LNCAP (cell line): ENCODE measurements at regions not wholly inside any gene's neighbourhood (a gene's known extent, or its start where the extent isn't known, plus 50 kb on each side); places are given as distances from the start of the nearest gene placed in this dataset.

Experiments used
- CTCF ChIP-seq: fragments of 450-650 bp; IDR thresholded peaks from 2 replicates; pipeline ENCODE4 v1.5.1; 2017; ENCODE audit warnings: mild to moderate bottlenecking

GRCh38 chr7:9822458-9823290 is 1151.0 kb upstream of the PHF14 start:
- no peak for TF ChIP-seq CTCF

GRCh38 chr7:9835199-9835598 is 1138.5 kb upstream of the PHF14 start:
- no peak for TF ChIP-seq CTCF

GRCh38 chr7:9836671-9837070 is 1137.0 kb upstream of the PHF14 start:
- no peak for TF ChIP-seq CTCF

- TF ChIP-seq CTCF = no peak
Observed at GRCh38 chr7:9842301-9842700, 1131.4 kb upstream of the PHF14 start.

- no peak for TF ChIP-seq CTCF
Observed at GRCh38 chr7:9846902-9847301, 1126.8 kb upstream of the PHF14 start.

GRCh38 chr7:9854605-9855004 is 1119.1 kb upstream of the PHF14 start:
- TF ChIP-seq CTCF = no peak

- no peak for TF ChIP-seq CTCF
Observed at GRCh38 chr7:9856668-9857067, 1117.0 kb upstream of the PHF14 start.

- no peak for TF ChIP-seq CTCF
Observed at GRCh38 chr7:9863545-9863944, 1110.1 kb upstream of the PHF14 start.
